ENCODE measurements at regions not wholly inside any gene's neighbourhood (a gene's known extent, or its start where the extent isn't known, plus 50 kb on each side); places are given as distances from the start of the nearest gene placed in this dataset.

GRCh38 chr3:101069901-101070798 is 76.9 kb upstream of the ABI3BP start:
- TF ChIP-seq EHMT2 (IDR thresholded peaks at IDR 0.05; ENCODE audit: low read depth), result no peak
- no peak for TF ChIP-seq CHD2 (IDR thresholded peaks at IDR 0.05; ENCODE audit: low read length, partially characterized antibody)
- no peak for TF ChIP-seq ESRRA (IDR thresholded peaks at IDR 0.05; ENCODE audit: borderline replicate concordance, low read length)
- TF ChIP-seq HEYL (CRISPR knock-in tag; IDR thresholded peaks at IDR 0.05), result no peak
- peak; percentile 52; the same call in 2 of the 3 replicates for TF ChIP-seq CTCF (IDR thresholded peaks at IDR 0.05)
- TF ChIP-seq JUNB (IDR thresholded peaks at IDR 0.05), result no peak
- TF ChIP-seq HDAC2 (IDR thresholded peaks at IDR 0.05), result no peak
- TF ChIP-seq KDM1A (IDR thresholded peaks at IDR 0.05; ENCODE audit: low read depth), result no peak
- TF ChIP-seq USF2 (IDR thresholded peaks at IDR 0.05), result no peak
- TF ChIP-seq POLR2A (IDR thresholded peaks at IDR 0.05; ENCODE audit: low read length), result no peak
